Astrocyte (in vitro differentiated cells and primary cell): ENCODE measurements at regions not wholly inside any gene's neighbourhood (a gene's known extent, or its start where the extent isn't known, plus 50 kb on each side); places are given as distances from the start of the nearest gene placed in this dataset.

Source experiments
- DNase-seq: peaks from one replicate; pipeline ENCODE4 v3.0.0-alpha.2; 2010; ENCODE audit warnings: low read depth
- FAIRE-seq: peaks from 2 replicates; lab custom pipeline; 2011; peaks lifted over from hg19 to GRCh38; lab: Jason Lieb, UNC
- H2AFZ ChIP-seq: 2 replicates; pipeline ENCODE4 v1.6.0; 2012; ENCODE audit warnings: low read depth, low read length, inconsistent platforms
- H3K27ac ChIP-seq: 2 replicates; pipeline ENCODE4 v1.5.1; 2011; ENCODE audit warnings: low read depth, low read length, inconsistent platforms
- H3K27me3 ChIP-seq: 2 replicates; pipeline ENCODE4 v1.6.0; 2011; ENCODE audit warnings: low read length, inconsistent platforms; ENCODE audit not compliant: insufficient read depth
- H3K36me3 ChIP-seq: 2 replicates; pipeline ENCODE4 v1.5.1; 2011; ENCODE audit warnings: low read length, inconsistent platforms; ENCODE audit not compliant: insufficient read depth
- H3K4me1 ChIP-seq: 2 replicates; pipeline ENCODE4 v1.5.1; 2011; ENCODE audit warnings: low read length, inconsistent platforms; ENCODE audit not compliant: insufficient read depth
- H3K4me2 ChIP-seq: 2 replicates; pipeline ENCODE4 v1.6.0; 2012; ENCODE audit warnings: low read length, inconsistent platforms
- H3K4me3 ChIP-seq: 2 replicates; pipeline ENCODE4 v1.5.1; 2011; ENCODE audit warnings: low read depth, mild to moderate bottlenecking, low read length, inconsistent platforms; ENCODE audit not compliant: insufficient read depth
- H3K79me2 ChIP-seq: 2 replicates; pipeline ENCODE4 v1.6.0; 2012; ENCODE audit warnings: mild to moderate bottlenecking, low read length, inconsistent platforms; ENCODE audit not compliant: insufficient read depth
- H3K9ac ChIP-seq: 2 replicates; pipeline ENCODE4 v1.6.0; 2012; ENCODE audit warnings: mild to moderate bottlenecking, low read length, inconsistent platforms
- H3K9me3 ChIP-seq: 2 replicates; pipeline ENCODE4 v1.5.1; 2012; ENCODE audit warnings: low read depth, mild to moderate bottlenecking, low read length, inconsistent platforms; ENCODE audit not compliant: insufficient read depth
- H4K20me1 ChIP-seq: 2 replicates; pipeline ENCODE4 v1.6.0; 2012; ENCODE audit warnings: low read length, inconsistent platforms; ENCODE audit not compliant: insufficient read depth
- H3K27ac Mint-ChIP-seq: one replicate; pipeline ENCODE4 v1.8.0; 2021; ENCODE audit warnings: mild to moderate bottlenecking, mixed read lengths; ENCODE audit not compliant: unreplicated experiment
- H3K27me3 Mint-ChIP-seq: one replicate; pipeline ENCODE4 v1.8.0; 2021; ENCODE audit warnings: low read depth, mixed read lengths; ENCODE audit not compliant: unreplicated experiment
- H3K36me3 Mint-ChIP-seq: one replicate; pipeline ENCODE4 v1.8.0; 2021; ENCODE audit warnings: low read depth, mixed read lengths; ENCODE audit not compliant: unreplicated experiment
- H3K4me1 Mint-ChIP-seq: one replicate; pipeline ENCODE4 v1.8.0; 2021; ENCODE audit warnings: low read depth, mixed read lengths; ENCODE audit not compliant: unreplicated experiment
- H3K4me3 Mint-ChIP-seq: one replicate; pipeline ENCODE4 v1.8.0; 2021; ENCODE audit warnings: mild to moderate bottlenecking, moderate library complexity, mixed read lengths; ENCODE audit not compliant: unreplicated experiment
- H3K9me3 Mint-ChIP-seq: one replicate; pipeline ENCODE4 v1.8.0; 2021; ENCODE audit warnings: mild to moderate bottlenecking, mixed read lengths; ENCODE audit not compliant: unreplicated experiment
- CTCF ChIP-seq: IDR thresholded peaks from 2 replicates; pipeline ENCODE4 v1.5.1; 2011; ENCODE audit warnings: low read depth, mild to moderate bottlenecking, inconsistent platforms, low read length, moderate library complexity; ENCODE audit not compliant: insufficient read depth
- EZH2 ChIP-seq: IDR thresholded peaks from 2 replicates; pipeline ENCODE4 v1.6.1; 2012; ENCODE audit warnings: mild to moderate bottlenecking, low read length, inconsistent platforms; ENCODE audit not compliant: insufficient read depth

DNA sequence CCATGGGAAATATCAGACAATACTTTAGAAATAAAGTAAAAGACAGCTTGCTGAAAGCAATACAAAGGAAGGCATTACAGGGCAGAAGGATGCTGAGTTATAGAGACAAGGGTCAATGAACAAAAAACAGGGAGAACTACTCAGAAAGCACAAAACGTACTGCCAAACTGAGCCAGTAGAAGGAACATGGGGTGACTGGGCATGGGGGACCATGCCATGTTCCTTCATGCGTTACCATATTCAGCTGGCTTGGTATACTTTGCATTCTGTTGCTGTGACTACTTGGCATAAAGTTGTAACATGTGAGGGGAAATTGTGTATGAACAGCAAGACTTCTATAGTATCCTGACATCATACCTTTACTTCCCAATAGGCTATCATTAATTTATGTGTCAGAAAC lies 358.6 kb upstream of the LYPLAL1 start:
- H3K36me3 Mint-ChIP-seq: no peaks in the 10 kb centered on the region
- no peak overlapping the region for H3K27ac Mint-ChIP-seq
- DNase-seq (no peak), FAIRE-seq (no peak)
- Histone ChIP-seq H3K9ac (no peak overlapping the region), H3K79me2 (no peaks in the 10 kb centered on the region), H3K4me3 (no peak overlapping the region), H3K27ac (no peak overlapping the region), H3K27me3 (no peaks in the 10 kb centered on the region), H3K9me3 (no peaks in the 10 kb centered on the region), H4K20me1 (no peaks in the 10 kb centered on the region), H2AFZ (peak overlapping the region; percentile 41), H3K4me2 (no peak overlapping the region), H3K4me1 (no peaks in the 10 kb centered on the region), H3K36me3 (no peaks in the 10 kb centered on the region)
- no peaks in the 10 kb centered on the region for H3K27me3 Mint-ChIP-seq
- no peak overlapping the region for H3K4me3 Mint-ChIP-seq
- no peaks in the 10 kb centered on the region for H3K9me3 Mint-ChIP-seq
- TF ChIP-seq CTCF: no peak
- TF ChIP-seq EZH2: no peak
- H3K4me1 Mint-ChIP-seq: peaks cover 13% of the 10 kb centered on the region

GRCh38 chr1:218817071-218817470 lies 356.6 kb upstream of the LYPLAL1 start:
- Histone ChIP-seq H2AFZ (no peak overlapping the region), H3K27ac (no peak overlapping the region), H3K4me1 (no peaks in the 10 kb centered on the region), H3K79me2 (no peaks in the 10 kb centered on the region), H3K9me3 (no peaks in the 10 kb centered on the region), H3K36me3 (no peaks in the 10 kb centered on the region), H3K4me3 (no peak overlapping the region), H3K27me3 (no peaks in the 10 kb centered on the region), H3K9ac (no peak overlapping the region), H3K4me2 (no peak overlapping the region), H4K20me1 (no peaks in the 10 kb centered on the region)
- Mint-ChIP-seq H3K36me3 (no peaks in the 10 kb centered on the region), H3K27me3 (no peaks in the 10 kb centered on the region), H3K27ac (no peak overlapping the region), H3K9me3 (no peaks in the 10 kb centered on the region), H3K4me3 (no peak overlapping the region), H3K4me1 (peaks cover 13% of the 10 kb centered on the region)
- FAIRE-seq (no peak), DNase-seq (no peak)
- TF ChIP-seq EZH2 (no peak), CTCF (no peak)

DNA sequence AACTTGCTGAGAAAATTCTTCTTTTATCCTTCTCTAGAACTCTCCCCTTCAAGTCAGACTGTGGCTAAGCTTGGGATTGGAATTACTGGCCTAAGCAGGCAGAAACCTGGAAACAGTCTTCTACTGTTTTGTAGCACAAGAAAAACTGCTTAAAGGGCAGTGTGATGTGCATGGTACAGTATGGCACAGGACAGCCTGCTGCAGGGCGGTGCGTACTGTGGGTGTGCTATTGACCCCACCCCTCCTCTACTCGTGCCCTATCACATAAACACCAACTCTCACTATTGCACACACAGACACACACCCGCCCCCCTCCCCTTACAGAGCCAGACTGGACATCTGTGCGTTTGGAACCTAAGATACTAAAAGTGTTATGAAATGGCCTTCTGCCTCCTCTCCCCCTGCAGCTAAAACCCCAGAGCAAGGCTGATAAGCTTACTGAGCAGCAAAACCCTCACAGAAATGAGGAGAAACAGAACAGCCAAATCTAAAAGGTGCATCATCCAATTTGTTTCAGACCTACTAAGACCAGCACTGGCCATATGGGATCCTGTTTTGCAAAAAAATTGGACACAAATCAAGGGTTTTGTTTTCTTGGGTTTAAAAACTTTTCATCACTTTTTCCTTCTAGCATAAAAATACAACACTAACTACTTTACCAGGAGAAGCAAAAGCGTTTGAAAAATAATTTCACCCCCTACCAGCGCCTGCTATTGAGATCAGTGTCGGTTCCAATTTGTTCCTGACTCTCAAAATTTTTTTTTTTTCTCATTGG lies 355.8 kb upstream of the LYPLAL1 start:
- Histone ChIP-seq H2AFZ (no peak overlapping the region), H3K9me3 (no peaks in the 10 kb centered on the region), H3K4me1 (no peaks in the 10 kb centered on the region), H3K27ac (no peak overlapping the region), H3K36me3 (no peaks in the 10 kb centered on the region), H3K9ac (no peak overlapping the region), H4K20me1 (no peaks in the 10 kb centered on the region), H3K27me3 (no peaks in the 10 kb centered on the region), H3K4me3 (no peak overlapping the region), H3K4me2 (no peak overlapping the region), H3K79me2 (no peaks in the 10 kb centered on the region)
- H3K9me3 Mint-ChIP-seq: no peaks in the 10 kb centered on the region
- H3K36me3 Mint-ChIP-seq: no peaks in the 10 kb centered on the region
- H3K4me1 Mint-ChIP-seq: peaks cover 18% of the 10 kb centered on the region
- FAIRE-seq (no peak), DNase-seq (no peak)
- no peak overlapping the region for H3K4me3 Mint-ChIP-seq
- TF ChIP-seq CTCF (no peak), EZH2 (no peak)
- H3K27ac Mint-ChIP-seq: peak overlapping the region; percentile 66
- H3K27me3 Mint-ChIP-seq: no peaks in the 10 kb centered on the region
